NCI-H510A (cell line): ENCODE measurements at regions not wholly inside any gene's neighbourhood (a gene's known extent, or its start where the extent isn't known, plus 50 kb on each side); places are given as distances from the start of the nearest gene placed in this dataset.
A peak's percentile ranks its signal among the peaks of the same experiment; 100 is the strongest.

Experiments used
- DNase-seq: peaks from one replicate; lab custom pipeline; 2025; lab: John Stamatoyannopoulos, UW

GRCh38 chr18:57991552-57991951, 52.5 kb upstream of the NEDD4L start:
- DNase-seq: no peak

DNA sequence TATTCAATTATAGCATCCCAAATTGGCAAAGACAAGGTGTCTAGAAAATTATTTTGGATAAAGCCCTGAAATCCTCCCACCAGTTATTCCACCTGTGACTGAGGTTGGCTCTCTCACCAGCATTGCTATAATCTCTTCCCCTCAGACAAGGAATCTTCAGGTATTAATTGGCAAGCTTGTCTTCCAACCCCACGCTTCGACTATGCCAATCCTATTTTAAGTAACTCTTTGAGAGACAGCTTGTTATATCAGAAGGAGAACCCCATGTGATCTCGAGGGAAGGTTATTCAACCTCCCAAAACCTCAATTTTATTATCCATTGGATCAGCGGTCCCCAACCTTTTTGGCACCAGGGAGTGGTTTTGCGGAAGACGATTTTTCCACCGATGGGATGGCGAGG, 54.5 kb upstream of the NEDD4L start:
- DNase-seq: no peak

DNA sequence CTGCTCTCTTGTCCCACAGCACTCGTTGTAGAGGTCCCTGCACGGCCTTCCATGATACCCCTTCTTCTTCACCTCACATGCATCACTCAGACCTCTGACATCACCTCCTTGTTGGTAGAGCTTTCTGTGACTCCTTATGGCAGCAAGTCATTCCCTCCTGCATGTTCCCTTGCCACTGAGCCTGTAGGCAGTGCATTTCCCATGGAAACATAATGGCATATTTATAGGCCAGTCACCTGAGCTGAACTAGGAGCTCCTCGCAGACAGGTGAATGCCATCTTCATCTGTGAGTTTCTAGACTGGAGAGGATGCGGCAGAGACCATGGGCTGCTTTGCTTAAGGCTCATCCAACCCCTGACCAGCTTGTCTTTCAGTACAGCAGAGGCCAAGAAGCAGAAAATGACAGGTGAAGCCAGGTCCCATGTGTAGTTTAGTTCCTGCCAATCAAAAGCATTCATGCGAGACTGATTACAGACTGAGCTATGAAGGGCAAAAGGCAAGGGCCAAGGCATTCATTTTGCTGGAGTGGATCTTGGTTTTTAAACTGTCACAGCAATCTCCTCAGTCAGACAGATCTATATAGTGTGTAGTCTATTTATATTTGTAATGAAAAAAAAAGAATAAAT, 59.4 kb upstream of the NEDD4L start:
- DNase-seq: peak; percentile 74

GRCh38 chr18:57983965-57984364, 60.1 kb upstream of the NEDD4L start:
- DNase-seq: no peak

DNA sequence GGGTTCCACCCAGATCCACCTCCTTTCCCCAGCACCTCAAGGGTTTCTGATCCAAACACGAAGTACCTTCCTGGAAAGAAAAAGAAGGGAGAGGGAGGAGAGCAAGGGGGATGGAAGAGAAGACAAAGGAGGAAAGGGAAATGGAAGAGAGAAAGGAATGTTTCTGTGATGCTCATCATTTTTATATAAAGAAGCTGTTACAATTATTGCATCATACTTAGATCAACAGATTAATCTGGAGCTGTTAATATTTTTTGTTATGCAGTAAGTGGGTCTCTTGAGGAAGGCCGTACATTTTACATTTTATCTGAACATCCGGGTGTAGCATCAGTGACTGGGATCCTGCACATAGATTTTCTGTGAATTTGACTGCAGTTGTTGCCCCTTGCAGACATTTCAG, 60.6 kb upstream of the NEDD4L start:
- no peak for DNase-seq

DNA sequence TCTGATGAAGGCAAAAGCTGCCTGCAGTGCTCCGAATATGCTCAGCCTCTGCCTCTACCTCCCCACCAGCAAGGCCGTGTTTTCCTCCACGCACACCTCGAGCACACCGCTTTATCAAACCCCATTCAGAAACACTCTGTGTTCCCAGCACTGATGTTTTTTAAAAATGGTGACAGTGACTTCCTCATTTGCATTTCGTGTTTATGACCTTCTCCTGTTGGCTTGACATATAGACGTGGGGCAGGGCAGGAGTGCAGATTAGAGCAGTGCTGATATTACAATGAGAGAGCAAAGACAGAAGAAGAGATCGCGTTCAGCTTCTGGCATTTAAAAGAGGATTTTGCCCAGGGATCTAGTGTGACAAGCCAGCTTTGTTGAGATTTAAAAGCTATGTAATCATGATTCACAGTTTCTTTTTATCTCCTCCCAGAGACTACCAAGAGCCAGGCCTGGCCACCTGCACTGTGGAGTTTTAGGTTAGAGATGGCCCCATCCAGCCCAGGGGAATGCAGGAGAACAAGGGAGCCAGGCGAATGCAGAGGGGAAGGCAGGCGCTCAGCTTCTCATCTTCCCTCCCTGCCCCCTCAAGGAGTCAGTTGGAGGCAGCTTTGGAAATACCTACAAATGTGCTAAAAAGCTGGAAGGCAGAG, 61.5 kb upstream of the NEDD4L start:
- no peak for DNase-seq

- DNase-seq: no peak
Observed at GRCh38 chr18:57981308-57982028, 62.6 kb upstream of the NEDD4L start.

- DNase-seq: peak; percentile 88
Observed at GRCh38 chr18:57980573-57981307, 63.3 kb upstream of the NEDD4L start.

GRCh38 chr18:57976230-57976773, 67.7 kb upstream of the NEDD4L start:
- DNase-seq: no peak

DNA sequence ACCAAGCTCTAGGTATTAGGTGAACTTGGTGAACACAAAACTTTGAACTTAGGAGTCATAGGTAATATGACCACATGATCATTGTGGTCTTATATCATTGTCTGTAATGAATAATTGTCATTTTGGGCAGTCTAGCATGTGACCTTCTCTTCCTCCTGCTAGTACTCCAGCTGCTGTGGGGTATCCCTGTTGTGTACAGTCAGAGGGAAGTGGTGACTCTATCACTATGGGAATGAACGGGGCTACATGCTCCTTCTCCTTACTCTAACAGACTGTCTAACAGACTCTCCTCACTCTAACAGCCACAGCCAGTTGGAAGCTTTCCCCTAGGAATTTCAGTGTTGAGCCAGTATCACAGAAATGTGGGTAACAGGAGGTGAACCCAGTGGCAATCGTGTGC, 68.2 kb upstream of the NEDD4L start:
- DNase-seq: no peak

- no peak for DNase-seq
Observed at GRCh38 chr18:57974585-57975265, 69.3 kb upstream of the NEDD4L start.

DNA sequence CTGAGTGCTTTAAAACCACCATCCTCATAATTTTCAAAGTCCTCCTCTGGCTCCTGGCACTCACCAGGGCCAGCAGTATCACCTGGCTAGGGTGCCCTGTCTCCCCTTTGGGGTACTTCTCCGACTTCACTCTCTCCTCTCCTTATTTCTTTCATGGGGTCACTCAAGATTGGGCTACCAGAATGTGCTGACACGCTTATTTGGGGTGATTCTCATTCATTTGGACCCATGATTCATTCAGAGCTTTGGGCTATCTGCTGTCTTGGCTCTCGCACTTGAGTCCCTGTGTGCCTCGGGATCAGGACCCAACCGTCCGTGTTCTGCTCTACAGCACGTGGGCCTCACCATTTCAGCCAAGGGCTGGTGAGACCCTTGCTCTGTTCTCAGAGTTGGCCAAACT, 70.1 kb upstream of the NEDD4L start:
- no peak for DNase-seq

- no peak for DNase-seq
Observed at GRCh38 chr18:57970356-57971095, 73.5 kb upstream of the NEDD4L start.

DNA sequence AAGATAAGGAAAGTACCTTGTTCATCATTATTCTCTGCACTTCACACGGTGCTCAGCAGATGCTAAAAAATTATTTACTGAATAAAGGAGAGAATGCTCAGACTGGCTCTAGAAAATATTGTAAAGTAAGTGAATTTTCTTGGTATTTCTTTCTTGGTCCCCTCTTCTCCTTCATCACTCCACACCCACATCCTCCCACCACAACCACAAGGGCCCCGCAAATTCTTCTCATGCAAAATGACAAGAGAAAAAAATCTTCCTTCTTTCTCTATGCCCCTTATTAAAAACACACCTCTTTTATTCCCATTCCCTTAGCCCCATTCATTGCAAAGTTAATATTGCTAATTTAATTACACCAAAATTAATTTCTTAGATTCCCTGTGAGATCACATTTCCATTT, 74.2 kb upstream of the NEDD4L start:
- DNase-seq: no peak

DNA sequence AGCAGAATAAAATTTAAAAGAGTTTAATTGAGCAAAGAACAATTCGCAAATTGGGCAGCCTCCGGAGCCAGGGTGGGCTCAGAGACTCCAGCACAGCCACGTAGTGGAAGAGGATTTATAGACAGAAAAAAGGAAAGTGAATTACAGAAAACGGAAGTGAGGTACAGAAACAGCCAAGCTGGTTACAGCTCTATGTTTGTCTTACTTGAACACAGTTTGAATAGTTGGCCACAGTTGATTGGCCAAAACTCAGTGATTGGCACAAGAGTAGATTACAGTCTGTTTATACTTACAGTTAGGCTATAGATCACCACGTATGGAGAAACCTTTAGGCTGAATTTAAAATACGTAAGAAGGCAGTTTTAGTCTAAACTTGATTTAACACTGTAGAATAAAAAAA, 78.8 kb upstream of the NEDD4L start:
- no peak for DNase-seq

DNA sequence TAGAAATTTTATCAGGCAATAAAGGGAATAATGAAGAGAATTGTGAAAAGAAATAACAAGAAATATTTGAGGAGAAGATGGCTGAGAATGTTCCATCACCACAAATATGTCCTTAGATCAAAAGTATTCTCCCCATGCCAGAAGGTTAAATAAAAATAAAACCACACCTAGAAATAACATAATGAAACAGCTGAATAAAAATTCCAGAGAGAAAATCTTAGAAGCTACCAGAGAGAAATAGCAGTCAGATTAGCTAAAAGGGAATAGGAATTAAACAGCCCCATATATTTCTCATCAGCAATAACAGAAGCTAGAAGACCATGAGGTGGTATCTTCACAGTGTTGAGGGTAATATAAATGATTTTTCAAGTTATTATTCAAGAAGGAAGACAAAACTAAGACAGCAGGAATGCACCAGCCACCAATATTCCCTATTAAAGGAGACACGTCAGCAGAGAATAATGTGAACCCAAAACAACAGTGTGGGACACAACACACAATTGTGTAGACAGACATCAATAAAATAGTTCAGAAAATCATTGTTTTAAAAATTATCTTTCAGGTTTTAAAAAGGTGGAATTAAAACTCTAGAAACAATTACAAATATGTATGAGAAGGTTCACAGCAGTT, 82.0 kb upstream of the NEDD4L start:
- DNase-seq: no peak

DNA sequence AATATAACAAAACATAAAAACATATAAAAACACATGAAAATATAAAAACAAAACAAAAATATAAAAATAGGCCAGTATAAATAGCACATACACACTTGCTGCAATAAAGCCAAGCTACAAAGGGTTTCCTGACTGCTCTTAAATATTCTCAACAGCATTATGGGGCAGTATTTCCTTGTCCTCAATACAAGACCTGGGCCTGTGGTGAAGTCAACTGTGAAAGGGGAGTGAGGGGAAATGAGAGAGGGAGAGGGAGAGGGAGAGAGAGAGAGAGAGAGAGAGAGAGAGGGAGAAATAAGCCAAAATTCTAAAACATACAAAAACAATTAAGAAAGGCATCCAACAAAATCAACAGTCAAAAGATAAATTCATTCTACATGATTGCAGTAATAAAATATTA, 82.6 kb upstream of the NEDD4L start:
- DNase-seq: no peak

- peak; percentile 8 for DNase-seq
Observed at GRCh38 chr18:57959278-57959677, 84.7 kb upstream of the NEDD4L start.

GRCh38 chr18:57957210-57957609, 86.8 kb upstream of the NEDD4L start:
- no peak for DNase-seq

DNA sequence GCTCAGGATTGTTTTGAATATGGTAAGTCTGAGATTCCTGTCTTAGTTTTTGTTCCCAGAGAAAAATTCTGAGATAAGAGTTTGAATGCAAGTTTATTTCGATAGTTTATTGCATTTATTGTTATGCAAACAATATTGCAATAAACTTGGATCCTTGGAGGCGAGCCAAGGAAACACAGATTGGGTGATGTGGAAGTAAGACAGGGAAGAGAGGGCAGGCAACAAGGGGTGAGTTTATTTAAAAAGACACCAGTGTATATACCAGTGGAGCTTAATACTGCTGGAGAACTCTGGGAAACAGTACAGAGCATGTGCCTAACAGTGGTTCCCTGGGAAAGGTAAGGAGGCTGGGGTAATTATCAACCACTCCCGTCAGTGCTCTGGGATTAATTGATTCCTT, 87.5 kb upstream of the NEDD4L start:
- no peak for DNase-seq

DNA sequence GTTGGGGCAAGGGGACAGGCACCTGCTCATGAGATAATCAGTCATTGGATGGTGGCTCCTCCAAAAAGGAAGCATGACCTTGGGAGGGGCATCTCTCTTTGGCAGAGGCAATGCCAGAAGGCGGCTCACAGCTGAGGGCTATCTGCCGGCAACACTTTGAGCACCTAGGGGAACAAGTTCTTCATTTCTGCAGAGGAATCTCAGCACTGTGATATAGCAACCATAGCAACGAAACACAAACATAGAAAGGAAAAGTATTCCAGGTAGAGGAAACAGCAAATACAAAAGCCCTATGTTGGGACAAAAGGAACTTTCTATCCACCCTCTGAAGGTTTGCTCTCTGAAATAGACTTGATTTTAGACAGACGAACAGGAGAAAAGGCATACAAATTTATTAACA, 89.1 kb upstream of the NEDD4L start:
- no peak for DNase-seq
